H1 (cell line): ENCODE measurements at regions not wholly inside any gene's neighbourhood (a gene's known extent, or its start where the extent isn't known, plus 50 kb on each side); places are given as distances from the start of the nearest gene placed in this dataset.

Source experiments
- CTCF ChIA-PET: fragments of 300-600 bp; sonication (Branson Sonifier 250); formaldehyde crosslinking; loops from one replicate; lab custom pipeline; 2021; ENCODE audit not compliant: partially characterized antibody; lab: Charles Lee
- POLR2A ChIA-PET: fragments of 300-600 bp; sonication (Branson Sonifier 250); formaldehyde crosslinking; loops from one replicate; lab custom pipeline; 2021; ENCODE audit warnings: inconsistent platforms; ENCODE audit not compliant: partially characterized antibody; lab: Charles Lee
- DNase-seq, 2 experiments: peaks; one replicate each; pipeline versions ENCODE4 v3.0.0 to v3.0.0-alpha.2; 2010 to 2022; ENCODE audit warnings: low spot score in 2 of 2, low read depth in 1 of 2, mixed read lengths in 1 of 2
- FAIRE-seq: peaks from 2 replicates; lab custom pipeline; 2011; peaks lifted over from hg19 to GRCh38; lab: Jason Lieb, UNC
- H2AFZ ChIP-seq: 2 replicates; pipeline ENCODE4 v1.8.1; 2012; ENCODE audit warnings: low read length, inconsistent platforms
- H2AK5ac ChIP-seq: 2 replicates; pipeline ENCODE4 v1.6.1; 2013; ENCODE audit warnings: low read depth, low read length
- H2BK120ac ChIP-seq: replicated peaks from 2 replicates; pipeline ENCODE3; 2013; ENCODE audit warnings: low read depth, low read length, inconsistent platforms
- H2BK12ac ChIP-seq: 2 replicates; pipeline ENCODE4 v1.6.1; 2013; ENCODE audit warnings: low read depth, low read length
- H2BK15ac ChIP-seq: 2 replicates; pipeline ENCODE4 v1.6.1; 2013; ENCODE audit warnings: low read length
- H2BK20ac ChIP-seq: 2 replicates; pipeline ENCODE4 v1.6.1; 2013; ENCODE audit warnings: low read length
- H2BK5ac ChIP-seq: 2 replicates; pipeline ENCODE4 v1.6.1; 2013; ENCODE audit warnings: low read depth, low read length
- H3K14ac ChIP-seq: 2 replicates; pipeline ENCODE4 v1.6.1; 2013; ENCODE audit warnings: inconsistent platforms; ENCODE audit not compliant: insufficient read length
- H3K18ac ChIP-seq: 2 replicates; pipeline ENCODE4 v1.6.1; 2013; ENCODE audit warnings: low read length; ENCODE audit errors: extremely low read depth
- H3K23ac ChIP-seq: 2 replicates; pipeline ENCODE4 v1.6.1; 2013; ENCODE audit warnings: inconsistent platforms; ENCODE audit not compliant: insufficient read length
- H3K23me2 ChIP-seq: 2 replicates; pipeline ENCODE4 v1.6.1; 2013; ENCODE audit warnings: low read depth, low read length
- H3K27ac ChIP-seq: 2 replicates; pipeline ENCODE4 v1.6.1; 2011; ENCODE audit warnings: low read depth, low read length, inconsistent platforms
- H3K27me3 ChIP-seq, 4 experiments: replicated peaks in 1 of 4; 1 replicate in 1 of 4; 2 replicates in 3 of 4; pipeline versions ENCODE4 v1.6.1 to v1.8.1; 2011 to 2013; ENCODE audit warnings: low read length in 3 of 4, mild to moderate bottlenecking in 3 of 4, inconsistent platforms in 2 of 4, mixed read lengths in 2 of 4, moderate library complexity in 1 of 4; ENCODE audit not compliant: control insufficient read depth in 3 of 4, insufficient read depth in 3 of 4; ENCODE audit errors: extremely low read depth in 1 of 4
- H3K36me3 ChIP-seq, 4 experiments: 2 replicates each; pipeline versions ENCODE4 v1.6.1 to v1.8.1; 2011 to 2013; ENCODE audit warnings: mild to moderate bottlenecking in 4 of 4, low read length in 3 of 4, moderate library complexity in 2 of 4, control low read depth in 1 of 4, inconsistent platforms in 1 of 4; ENCODE audit not compliant: insufficient read depth in 4 of 4, control insufficient read depth in 2 of 4
- H3K4ac ChIP-seq: replicated peaks from 2 replicates; pipeline ENCODE3; 2013; ENCODE audit warnings: low read length, low read depth, mixed read lengths, inconsistent platforms; ENCODE audit not compliant: insufficient read length
- H3K4me1 ChIP-seq, 4 experiments: replicated peaks in 1 of 4; 1 replicate in 1 of 4; 2 replicates in 3 of 4; pipeline versions ENCODE4 v1.6.1 to v1.8.1; 2011 to 2013; ENCODE audit warnings: low read length in 3 of 4, inconsistent platforms in 2 of 4, mixed read lengths in 1 of 4; ENCODE audit not compliant: insufficient read depth in 4 of 4, control insufficient read depth in 3 of 4
- H3K4me2 ChIP-seq, 2 experiments: 2 replicates each; pipeline versions ENCODE4 v1.6.1 to v1.8.1; 2011 to 2013; ENCODE audit warnings: low read depth in 2 of 2, low read length in 2 of 2, control low read depth in 1 of 2, inconsistent platforms in 1 of 2, mild to moderate bottlenecking in 1 of 2; ENCODE audit not compliant: insufficient read depth in 1 of 2
- H3K4me3 ChIP-seq, 4 experiments: fragments of 200-600, 300-600 bp in 1 of 4; sonication (generic), shearing (Covaris generic), sonication (Bioruptor Twin) in 1 of 4; 2 replicates each; pipeline versions ENCODE4 v1.5.1 to v1.8.1; 2011 to 2016; ENCODE audit warnings: low read length in 4 of 4, low read depth in 3 of 4, control low read depth in 2 of 4, inconsistent platforms in 2 of 4, mild to moderate bottlenecking in 2 of 4, mixed read lengths in 1 of 4, moderate library complexity in 1 of 4; ENCODE audit not compliant: insufficient read depth in 2 of 4; ENCODE audit errors: extremely low read depth in 1 of 4
- H3K56ac ChIP-seq: replicated peaks from 2 replicates; pipeline ENCODE3; 2013; ENCODE audit warnings: low read depth, mild to moderate bottlenecking, mixed read lengths, low read length, inconsistent platforms; ENCODE audit not compliant: insufficient read length
- H3K79me1 ChIP-seq: 2 replicates; pipeline ENCODE4 v1.6.1; 2013; ENCODE audit warnings: low read depth, low read length, control low read depth
- H3K79me2 ChIP-seq, 2 experiments: 2 replicates each; pipeline versions ENCODE4 v1.6.1 to v1.8.1; 2012 to 2013; ENCODE audit warnings: low read length in 2 of 2, mild to moderate bottlenecking in 2 of 2, inconsistent platforms in 1 of 2; ENCODE audit not compliant: insufficient read depth in 2 of 2, control insufficient read depth in 1 of 2
- H3K9ac ChIP-seq, 4 experiments: replicated peaks in 1 of 4; 1 replicate in 1 of 4; 2 replicates in 3 of 4; pipeline versions ENCODE4 v1.6.1 to v1.8.1; 2011 to 2013; ENCODE audit warnings: low read depth in 3 of 4, low read length in 3 of 4, control low read depth in 2 of 4, mild to moderate bottlenecking in 2 of 4, moderate library complexity in 2 of 4, inconsistent platforms in 1 of 4; ENCODE audit errors: extremely low read depth in 1 of 4
- H3K9me3 ChIP-seq, 2 experiments: 2 replicates each; pipeline versions ENCODE4 v1.6.1 to v1.8.1; 2012 to 2013; ENCODE audit warnings: mild to moderate bottlenecking in 2 of 2, moderate library complexity in 2 of 2, control low read depth in 1 of 2, inconsistent platforms in 1 of 2, low read depth in 1 of 2, low read length in 1 of 2, mixed read lengths in 1 of 2; ENCODE audit not compliant: insufficient read depth in 2 of 2
- H4K20me1 ChIP-seq, 2 experiments: replicated peaks in 1 of 2; 2 replicates each; pipeline versions ENCODE3 to v1.8.1; 2011 to 2013; ENCODE audit warnings: inconsistent platforms in 2 of 2, low read length in 2 of 2, mild to moderate bottlenecking in 1 of 2; ENCODE audit not compliant: insufficient read depth in 2 of 2, control insufficient read depth in 1 of 2
- H4K5ac ChIP-seq: 2 replicates; pipeline ENCODE4 v1.6.1; 2013; ENCODE audit warnings: low read length, low read depth, mixed read lengths, inconsistent platforms; ENCODE audit not compliant: insufficient read length
- H4K8ac ChIP-seq: 2 replicates; pipeline ENCODE4 v1.8.0; 2013; ENCODE audit warnings: mild to moderate bottlenecking, moderate library complexity, low read length, inconsistent platforms; ENCODE audit not compliant: insufficient read depth; ENCODE audit errors: extremely low read depth
- H4K91ac ChIP-seq: replicated peaks from 2 replicates; pipeline ENCODE3; 2013; ENCODE audit warnings: low read length, mixed read lengths, inconsistent platforms; ENCODE audit not compliant: insufficient read length
- ATF2 ChIP-seq: IDR thresholded peaks from 2 replicates; pipeline ENCODE4 v1.6.1; 2012; ENCODE audit warnings: low read length, inconsistent platforms
- CHD2 ChIP-seq: IDR thresholded peaks from 2 replicates; pipeline ENCODE4 v1.6.1; 2012; ENCODE audit warnings: low read length, improper control_type of control experiment
- EGR1 ChIP-seq: IDR thresholded peaks from 2 replicates; pipeline ENCODE4 v1.6.1; 2011; ENCODE audit warnings: low read depth, low read length, borderline replicate concordance
- JUND ChIP-seq: IDR thresholded peaks from 2 replicates; pipeline ENCODE4 v1.6.1; 2011; ENCODE audit warnings: mild to moderate bottlenecking, improper control_type of control experiment, low read length
- KDM4A ChIP-seq: IDR thresholded peaks from one replicate; pipeline ENCODE4 v1.7.1; 2012; ENCODE audit warnings: low read depth, mild to moderate bottlenecking, moderate library complexity, low read length, inconsistent platforms; ENCODE audit not compliant: severe bottlenecking
- KDM5A ChIP-seq: fragments of 200-600 bp; IDR thresholded peaks from 2 replicates; pipeline ENCODE4 v1.7.1; 2012; ENCODE audit warnings: mild to moderate bottlenecking, low read length, inconsistent platforms, mixed read lengths
- POU5F1 ChIP-seq: IDR thresholded peaks from 2 replicates; pipeline ENCODE4 v1.6.1; 2011; ENCODE audit warnings: low read depth, mild to moderate bottlenecking, low read length, moderate library complexity
- RBBP5 ChIP-seq: IDR thresholded peaks from 2 replicates; pipeline ENCODE4 v1.7.1; 2012; ENCODE audit warnings: low read depth, mild to moderate bottlenecking, inconsistent platforms, low read length, moderate library complexity, borderline replicate concordance
- RNF2 ChIP-seq: fragments of 200-900, 300-1000 bp; sonication (generic); IDR thresholded peaks from 2 replicates; pipeline ENCODE4 v1.7.1; 2016; ENCODE audit warnings: borderline replicate concordance, low read depth, mild to moderate bottlenecking, antibody characterized with exemption, low read length; ENCODE audit not compliant: poor library complexity, severe bottlenecking; ENCODE audit errors: missing control alignments
- TAF7 ChIP-seq: optimal IDR thresholded peaks from 2 replicates; pipeline ENCODE3; 2011; ENCODE audit warnings: low read depth, mild to moderate bottlenecking, inconsistent platforms, low read length, moderate library complexity, borderline replicate concordance
- ZNF274 ChIP-seq: IDR thresholded peaks from 2 replicates; pipeline ENCODE4 v1.7.0; 2012; ENCODE audit warnings: low read length, borderline replicate concordance; ENCODE audit errors: extremely low read depth
- WGBS, 2 experiments: shearing (Covaris generic) in 1 of 2; methylation state at CpG; one replicate each; pipeline versions ENCODE4 v1.1.6 to v1.1.7; 2013 to 2015; ENCODE audit warnings: low lambda C conversion rate in 2 of 2, mixed read lengths in 2 of 2, inconsistent platforms in 1 of 2, low coverage in 1 of 2, missing lambda C conversion rate in 1 of 2; ENCODE audit not compliant: insufficient replicate concordance in 2 of 2, insufficient coverage in 1 of 2, insufficient read length in 1 of 2; ENCODE audit errors: extremely low coverage in 1 of 2, missing lambda C conversion rate in 1 of 2; 5-methylcytosine and 5-hydroxymethylcytosine counted together

DNA sequence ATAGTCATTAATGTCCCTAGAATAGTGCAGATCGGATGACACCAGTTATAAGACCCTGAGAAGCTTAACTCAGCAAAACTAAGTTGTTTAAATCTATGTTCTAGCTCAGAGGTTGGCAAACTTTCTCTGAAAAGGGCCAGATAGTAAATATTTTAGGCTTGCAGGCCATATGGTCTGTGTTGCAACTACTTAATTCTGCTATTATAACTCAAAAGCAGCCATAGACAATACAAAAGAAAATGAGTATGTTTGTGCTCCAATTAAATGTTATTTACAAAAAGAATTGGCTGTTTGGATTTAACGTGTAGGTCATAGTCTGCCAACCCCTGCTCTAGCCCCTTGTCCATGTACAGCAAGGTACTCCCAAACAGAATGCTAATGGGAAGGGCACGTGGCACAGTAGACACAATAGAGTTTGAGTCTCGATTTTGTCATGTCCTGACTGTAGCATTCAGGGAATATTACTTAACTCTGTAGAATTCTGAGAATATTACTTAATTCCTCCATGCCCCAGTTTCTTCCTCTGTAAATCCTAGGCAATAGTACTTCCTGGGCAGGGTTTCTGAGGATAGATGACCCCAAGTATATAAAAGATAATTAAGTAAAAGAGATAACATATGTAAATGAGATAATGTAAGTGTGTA is 70.5 kb upstream of the ATP2C1 start:
- Histone ChIP-seq H2BK15ac (no peak overlapping the region), H4K8ac (no peak overlapping the region), H3K4me3 (no peak overlapping the region), H3K4me2 (no peak overlapping the region), H3K23me2 (no peaks in the 10 kb centered on the region), H4K20me1 (no peaks in the 10 kb centered on the region), H2BK12ac (no peak overlapping the region), H2BK5ac (no peak overlapping the region), H2AK5ac (no peak overlapping the region), H3K56ac (no peak overlapping the region), H3K27me3 (no peaks in the 10 kb centered on the region), H2BK120ac (no peak overlapping the region), H3K14ac (no peak overlapping the region), H2AFZ (no peak overlapping the region), H3K9ac (no peak overlapping the region), H3K4ac (no peak overlapping the region), H3K79me2 (no peaks in the 10 kb centered on the region), H4K5ac (no peak overlapping the region), H2BK20ac (no peak overlapping the region), H3K23ac (no peak overlapping the region), H3K27ac (no peak overlapping the region), H3K79me1 (no peaks in the 10 kb centered on the region), H4K91ac (no peak overlapping the region), H3K18ac (no peak overlapping the region), H3K9me3 (no peaks in the 10 kb centered on the region), H3K4me1 (peaks cover 0 to 4% (median 0%) of the 10 kb centered on the region in 4 experiments; a peak in 2 of 7 replicates), H3K36me3 (no peaks in the 10 kb centered on the region)
- POLR2A ChIA-PET = no interaction called here
- WGBS, 2 experiments = 85% methylated on average over 4 of the region's 4 CpGs; no CpG with 5 or more reads in 1 of the 2 experiments
- CTCF ChIA-PET = no interaction called here
- FAIRE-seq (no peak), DNase-seq (no peak)
- no peak for TF ChIP-seq EGR1
- no peak for TF ChIP-seq ATF2
- TF ChIP-seq RBBP5 = no peak
- TF ChIP-seq TAF7 = no peak
- no peak for TF ChIP-seq KDM5A
- no peak for TF ChIP-seq KDM4A
- no peak for TF ChIP-seq POU5F1
- TF ChIP-seq CHD2 = no peak
- TF ChIP-seq JUND = no peak
- TF ChIP-seq ZNF274 = no peak
- no peak for TF ChIP-seq RNF2
